ENCODE measurements at regions not wholly inside any gene's neighbourhood (a gene's known extent, or its start where the extent isn't known, plus 50 kb on each side); places are given as distances from the start of the nearest gene placed in this dataset.

DNA sequence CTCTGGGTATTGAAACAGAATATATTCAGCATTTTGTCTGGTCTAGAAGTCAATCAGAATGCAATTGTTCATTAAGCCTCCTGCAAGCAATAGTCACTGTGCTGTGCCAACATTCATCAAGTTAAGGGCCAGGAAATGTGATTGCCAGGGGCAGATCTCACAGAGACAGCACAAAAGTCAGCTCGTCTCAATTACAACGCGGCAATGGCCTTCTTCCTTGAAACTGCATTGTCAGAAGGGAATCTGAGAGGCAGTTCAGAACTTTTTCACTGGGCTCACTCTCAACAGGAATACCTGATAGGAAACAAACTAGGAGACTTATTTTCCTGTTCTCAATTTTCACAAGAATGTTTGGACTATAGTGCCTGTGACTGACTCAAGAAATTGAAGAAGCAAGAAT is 131.1 kb upstream of the NR3C2 start:
- TF ChIP-seq POLR2A (IDR thresholded peaks at IDR 0.05), result no peak
- TF ChIP-seq CTCF (IDR thresholded peaks at IDR 0.05), result no peak
